Chondrocyte (in vitro differentiated cells): ENCODE measurements at regions not wholly inside any gene's neighbourhood (a gene's known extent, or its start where the extent isn't known, plus 50 kb on each side); places are given as distances from the start of the nearest gene placed in this dataset.

Experiments used
- DNase-seq: peaks from one replicate; pipeline ENCODE4 v3.0.0; 2021; ENCODE audit warnings: mixed read lengths, low spot score
- H3K27ac Mint-ChIP-seq: one replicate; pipeline ENCODE4 v1.8.0; 2021; ENCODE audit warnings: mild to moderate bottlenecking, moderate library complexity, mixed read lengths; ENCODE audit not compliant: unreplicated experiment
- H3K27me3 Mint-ChIP-seq: 2 replicates; pipeline ENCODE4 v1.8.0; 2021; ENCODE audit warnings: low read depth, mixed read lengths
- H3K36me3 Mint-ChIP-seq: 2 replicates; pipeline ENCODE4 v1.8.0; 2021; ENCODE audit warnings: low read depth, mixed read lengths
- H3K4me1 Mint-ChIP-seq: 2 replicates; pipeline ENCODE4 v1.8.0; 2021; ENCODE audit warnings: low read depth, mild to moderate bottlenecking, mixed read lengths
- H3K4me3 Mint-ChIP-seq: one replicate; pipeline ENCODE4 v1.8.0; 2021; ENCODE audit warnings: mild to moderate bottlenecking, moderate library complexity, mixed read lengths; ENCODE audit not compliant: unreplicated experiment
- H3K9me3 Mint-ChIP-seq: 2 replicates; pipeline ENCODE4 v1.8.0; 2021; ENCODE audit warnings: low read depth, mixed read lengths
- TF ChIP-seq, protein P1 (sequence below): fragments of 200-600 bp; sonication (generic); IDR thresholded peaks from 2 replicates; pipeline ENCODE4 v1.5.0; 2021; ENCODE audit warnings: antibody characterized with exemption, mild to moderate bottlenecking, moderate library complexity

DNA sequence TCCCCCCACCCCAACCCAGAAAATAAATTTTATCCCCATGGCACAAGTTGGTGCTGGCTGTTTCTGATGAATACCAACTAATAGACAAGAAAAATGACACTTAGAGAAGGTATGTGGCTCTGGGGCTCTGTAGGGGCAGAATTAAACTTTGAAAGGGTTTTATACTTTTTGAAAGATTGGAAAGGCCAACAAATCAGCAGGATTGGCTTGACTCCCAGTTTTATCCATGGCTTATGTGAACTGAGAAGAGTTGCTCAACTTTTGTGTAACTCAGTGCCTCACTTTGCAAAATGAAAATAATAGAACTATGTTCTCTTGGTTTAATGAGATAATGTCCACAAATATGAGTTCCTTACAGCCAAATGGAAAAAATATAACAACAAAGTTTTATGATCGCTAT, 288.9 kb upstream of the KIF2A start:
- H3K4me3 Mint-ChIP-seq: no peak overlapping the region
- TF ChIP-seq, protein P1, sequence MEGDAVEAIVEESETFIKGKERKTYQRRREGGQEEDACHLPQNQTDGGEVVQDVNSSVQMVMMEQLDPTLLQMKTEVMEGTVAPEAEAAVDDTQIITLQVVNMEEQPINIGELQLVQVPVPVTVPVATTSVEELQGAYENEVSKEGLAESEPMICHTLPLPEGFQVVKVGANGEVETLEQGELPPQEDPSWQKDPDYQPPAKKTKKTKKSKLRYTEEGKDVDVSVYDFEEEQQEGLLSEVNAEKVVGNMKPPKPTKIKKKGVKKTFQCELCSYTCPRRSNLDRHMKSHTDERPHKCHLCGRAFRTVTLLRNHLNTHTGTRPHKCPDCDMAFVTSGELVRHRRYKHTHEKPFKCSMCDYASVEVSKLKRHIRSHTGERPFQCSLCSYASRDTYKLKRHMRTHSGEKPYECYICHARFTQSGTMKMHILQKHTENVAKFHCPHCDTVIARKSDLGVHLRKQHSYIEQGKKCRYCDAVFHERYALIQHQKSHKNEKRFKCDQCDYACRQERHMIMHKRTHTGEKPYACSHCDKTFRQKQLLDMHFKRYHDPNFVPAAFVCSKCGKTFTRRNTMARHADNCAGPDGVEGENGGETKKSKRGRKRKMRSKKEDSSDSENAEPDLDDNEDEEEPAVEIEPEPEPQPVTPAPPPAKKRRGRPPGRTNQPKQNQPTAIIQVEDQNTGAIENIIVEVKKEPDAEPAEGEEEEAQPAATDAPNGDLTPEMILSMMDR: no peak
- peaks cover 2% of the 10 kb centered on the region for H3K36me3 Mint-ChIP-seq
- DNase-seq: no peak
- no peak overlapping the region for H3K27ac Mint-ChIP-seq
- H3K4me1 Mint-ChIP-seq: no peaks in the 10 kb centered on the region
- no peaks in the 10 kb centered on the region for H3K9me3 Mint-ChIP-seq
- H3K27me3 Mint-ChIP-seq: peaks cover 20% of the 10 kb centered on the region

DNA sequence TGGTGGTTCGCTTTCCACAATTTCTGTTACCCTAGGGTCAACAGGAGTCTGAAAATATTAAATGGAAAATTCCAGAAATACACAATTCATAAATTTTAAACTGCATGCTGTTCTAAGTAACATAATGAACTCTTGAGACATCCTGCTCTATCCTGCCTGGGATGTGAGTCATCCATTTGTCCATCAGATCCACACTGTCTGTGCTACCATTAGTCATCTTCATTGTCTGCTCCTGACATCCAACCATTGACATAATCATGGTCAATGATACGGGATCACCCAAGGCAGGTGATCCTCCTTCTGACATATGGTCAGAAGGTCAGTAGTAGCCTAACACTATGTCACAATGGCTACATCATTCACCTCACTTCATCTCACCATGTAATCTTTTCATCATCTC, 276.7 kb upstream of the KIF2A start:
- no peaks in the 10 kb centered on the region for H3K4me1 Mint-ChIP-seq
- no peak overlapping the region for H3K27ac Mint-ChIP-seq
- TF ChIP-seq, protein P1: no peak
- peaks cover 11% of the 10 kb centered on the region for H3K27me3 Mint-ChIP-seq
- peaks cover 3% of the 10 kb centered on the region for H3K9me3 Mint-ChIP-seq
- DNase-seq: no peak
- H3K4me3 Mint-ChIP-seq: no peak overlapping the region
- no peaks in the 10 kb centered on the region for H3K36me3 Mint-ChIP-seq

DNA sequence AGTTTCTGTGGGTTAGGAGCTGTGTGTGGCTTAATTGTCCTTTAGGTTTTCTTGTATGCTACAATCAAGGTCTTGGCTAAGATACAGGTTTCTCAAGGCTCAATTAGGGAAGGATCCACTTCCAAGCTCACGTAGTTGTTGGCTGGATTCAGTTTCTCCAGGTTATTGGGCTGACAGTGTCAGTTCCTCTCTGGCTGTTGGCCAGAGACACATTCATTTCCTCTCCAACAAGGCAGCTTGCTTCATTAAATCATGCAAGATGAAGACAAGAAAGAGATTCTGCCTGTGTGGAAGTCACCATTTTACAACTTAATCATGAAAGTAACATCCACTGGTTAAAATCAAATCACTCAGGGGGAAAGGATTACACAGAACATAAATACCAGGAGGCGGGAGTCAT, 275.7 kb upstream of the KIF2A start:
- Mint-ChIP-seq H3K27me3 (peaks cover 12% of the 10 kb centered on the region), H3K27ac (no peak overlapping the region), H3K36me3 (no peaks in the 10 kb centered on the region), H3K4me3 (no peak overlapping the region), H3K9me3 (peaks cover 3% of the 10 kb centered on the region), H3K4me1 (no peaks in the 10 kb centered on the region)
- TF ChIP-seq, protein P1: no peak
- no peak for DNase-seq

DNA sequence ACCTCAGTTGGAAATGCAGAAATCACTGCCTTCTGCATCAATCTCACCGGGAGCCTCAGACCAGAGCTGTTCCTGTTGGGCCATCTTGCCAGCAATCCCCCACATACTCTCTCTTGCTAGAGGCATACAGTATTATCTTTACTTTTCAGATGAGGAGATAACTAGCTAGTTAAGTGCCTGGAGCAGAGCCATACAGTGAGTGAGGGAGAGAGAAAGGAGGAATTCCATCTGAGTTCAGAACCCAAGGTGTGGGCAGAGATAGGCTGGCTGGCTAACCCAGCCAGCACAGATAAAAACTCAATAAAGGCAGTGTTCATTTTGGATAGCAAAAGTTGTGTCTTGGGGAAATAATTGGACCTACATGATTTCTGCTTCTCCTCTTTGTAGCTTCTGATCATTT, 268.0 kb upstream of the KIF2A start:
- peaks cover 3% of the 10 kb centered on the region for H3K36me3 Mint-ChIP-seq
- no peaks in the 10 kb centered on the region for H3K4me1 Mint-ChIP-seq
- DNase-seq: no peak
- H3K9me3 Mint-ChIP-seq: peaks cover 6% of the 10 kb centered on the region
- no peak overlapping the region for H3K27ac Mint-ChIP-seq
- H3K4me3 Mint-ChIP-seq: no peak overlapping the region
- peaks cover 34% of the 10 kb centered on the region for H3K27me3 Mint-ChIP-seq
- TF ChIP-seq, protein P1: no peak

DNA sequence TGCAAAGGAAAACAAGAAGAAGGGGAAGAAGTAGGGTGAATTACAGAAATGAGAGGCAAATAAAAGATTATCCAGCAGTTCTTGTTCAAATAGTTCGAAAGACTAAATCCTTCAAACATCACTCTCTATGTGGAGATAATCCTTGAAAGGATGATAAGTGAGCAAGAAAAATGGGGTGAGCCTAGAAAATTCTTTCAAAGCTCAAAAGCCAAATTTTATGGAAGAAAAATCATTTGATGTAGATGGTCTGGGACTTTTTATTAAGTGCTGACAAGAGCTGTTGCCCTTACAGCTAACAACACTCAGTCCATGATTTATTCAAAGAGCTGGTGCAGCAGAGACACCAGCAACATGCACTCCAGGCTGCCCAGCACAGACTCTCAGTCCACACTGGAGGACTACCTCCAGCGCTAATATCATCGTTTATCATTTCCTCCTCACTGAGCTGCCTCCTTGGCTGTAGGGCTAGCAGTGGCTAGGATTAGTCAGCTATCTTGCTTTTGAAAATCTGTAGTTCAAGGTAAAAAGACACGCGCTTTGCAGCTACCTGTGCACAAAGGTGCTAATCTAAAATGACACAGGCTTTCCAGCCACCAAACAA, 264.8 kb upstream of the KIF2A start:
- DNase-seq: no peak
- H3K27ac Mint-ChIP-seq: no peak overlapping the region
- TF ChIP-seq, protein P1: no peak
- no peak overlapping the region for H3K4me3 Mint-ChIP-seq
- H3K4me1 Mint-ChIP-seq: no peaks in the 10 kb centered on the region
- H3K36me3 Mint-ChIP-seq: peaks cover under 1% of the 10 kb centered on the region
- peaks cover 21% of the 10 kb centered on the region for H3K27me3 Mint-ChIP-seq
- peaks cover 1% of the 10 kb centered on the region for H3K9me3 Mint-ChIP-seq
